Loucy (cell line): ENCODE measurements at regions not wholly inside any gene's neighbourhood (a gene's known extent, or its start where the extent isn't known, plus 50 kb on each side); places are given as distances from the start of the nearest gene placed in this dataset.

Experiments used
- H2AFZ ChIP-seq: fragments of 200-600 bp; sonication (generic); 2 replicates; pipeline ENCODE4 v1.6.0; 2016; ENCODE audit warnings: antibody characterized with exemption, mild to moderate bottlenecking, low read length, moderate library complexity
- H3F3A ChIP-seq: fragments of 200-600 bp; 2 replicates; pipeline ENCODE4 v1.6.0; 2016; ENCODE audit warnings: antibody characterized with exemption, low read depth, mild to moderate bottlenecking
- H3K27me3 ChIP-seq: fragments of 200-600 bp; sonication (generic); 2 replicates; pipeline ENCODE4 v1.6.1; 2014; ENCODE audit warnings: low read length, mild to moderate bottlenecking; ENCODE audit not compliant: insufficient read depth, poor library complexity, severe bottlenecking
- H3K36me3 ChIP-seq: fragments of 200-600 bp; sonication (generic); 2 replicates; pipeline ENCODE4 v1.6.1; 2016; ENCODE audit warnings: low read length; ENCODE audit not compliant: insufficient read depth
- H3K4me1 ChIP-seq: fragments of 200-600 bp; sonication (generic); 2 replicates; pipeline ENCODE4 v1.5.1; 2014; ENCODE audit warnings: low read length, mild to moderate bottlenecking; ENCODE audit not compliant: insufficient read depth, poor library complexity, severe bottlenecking
- H3K4me2 ChIP-seq: fragments of 200-600 bp; sonication (generic); 2 replicates; pipeline ENCODE4 v1.6.0; 2014; ENCODE audit warnings: antibody characterized with exemption, low read length, low read depth, mild to moderate bottlenecking; ENCODE audit not compliant: poor library complexity, severe bottlenecking
- H3K4me3 ChIP-seq: fragments of 200-600 bp; sonication (generic); 2 replicates; pipeline ENCODE4 v1.5.1; 2014; ENCODE audit warnings: low read length, mild to moderate bottlenecking, mixed read lengths; ENCODE audit not compliant: poor library complexity, severe bottlenecking
- H3K79me2 ChIP-seq: fragments of 200-600 bp; sonication (generic); 2 replicates; pipeline ENCODE4 v1.6.1; 2014; ENCODE audit warnings: low read length; ENCODE audit not compliant: insufficient read depth
- H3K9ac ChIP-seq: fragments of 200-600 bp; sonication (generic); 2 replicates; pipeline ENCODE4 v1.6.0; 2014; ENCODE audit warnings: mild to moderate bottlenecking, low read depth, low read length, moderate library complexity; ENCODE audit not compliant: poor library complexity, severe bottlenecking
- H3K9me2 ChIP-seq: fragments of 200-600 bp; sonication (generic); replicated peaks from 2 replicates; pipeline ENCODE4 v1.6.1; 2016; ENCODE audit warnings: low read depth, low read length, mixed read lengths
- H3K9me3 ChIP-seq: fragments of 200-600 bp; sonication (generic); 2 replicates; pipeline ENCODE4 v1.6.1; 2014; ENCODE audit warnings: mild to moderate bottlenecking, antibody characterized with exemption, low read length, low read depth; ENCODE audit not compliant: insufficient read depth
- H4K20me1 ChIP-seq: fragments of 200-600 bp; sonication (generic); 2 replicates; pipeline ENCODE4 v1.6.0; 2014; ENCODE audit warnings: antibody characterized with exemption, low read length, mild to moderate bottlenecking; ENCODE audit not compliant: insufficient read depth, poor library complexity, severe bottlenecking
- CTCF ChIP-seq: fragments of 200-600 bp; sonication (generic); conservative IDR thresholded peaks from 2 replicates; pipeline ENCODE4 v1.5.1; 2014; ENCODE audit warnings: mild to moderate bottlenecking, antibody characterized with exemption, low read length
- EZH2phosphoT487 ChIP-seq: fragments of 200-600 bp; IDR thresholded peaks from 2 replicates; pipeline ENCODE4 v1.6.1; 2018; ENCODE audit warnings: antibody characterized with exemption, mild to moderate bottlenecking, moderate library complexity, borderline replicate concordance

GRCh38 chr9:109604781-109605180, 106.7 kb upstream of the PTPN3 start:
- Histone ChIP-seq H3K9me3 (no peaks in the 10 kb centered on the region), H3K4me1 (no peaks in the 10 kb centered on the region), H4K20me1 (no peaks in the 10 kb centered on the region), H3K27me3 (no peaks in the 10 kb centered on the region), H3F3A (no peaks in the 10 kb centered on the region), H3K79me2 (no peaks in the 10 kb centered on the region), H3K9ac (no peak overlapping the region), H3K36me3 (no peaks in the 10 kb centered on the region), H2AFZ (no peak overlapping the region), H3K9me2 (no peaks in the 10 kb centered on the region), H3K4me3 (no peak overlapping the region), H3K4me2 (no peak overlapping the region)
- TF ChIP-seq EZH2phosphoT487 (no peak), CTCF (no peak)

DNA sequence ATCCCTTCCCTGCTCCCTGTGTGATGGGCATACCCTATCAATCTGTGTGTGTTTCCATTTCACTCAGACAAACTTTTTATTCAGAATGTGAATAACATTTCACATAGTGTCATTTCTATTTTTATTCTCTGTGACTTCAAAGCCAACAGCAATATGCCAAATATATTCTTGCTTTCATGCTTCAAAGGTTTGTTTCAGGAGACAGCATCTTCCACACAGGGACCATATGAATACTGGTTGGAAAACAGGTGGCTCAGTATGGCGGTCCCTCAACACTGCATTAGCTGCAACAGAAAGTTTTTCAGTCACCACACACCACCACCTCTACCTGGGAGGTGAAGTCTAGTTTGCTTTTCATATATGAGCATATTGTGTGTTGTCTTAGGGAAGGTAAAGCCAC, 111.0 kb upstream of the PTPN3 start:
- TF ChIP-seq EZH2phosphoT487, result no peak
- no peak for TF ChIP-seq CTCF
- H3K9me3 ChIP-seq, result no peaks in the 10 kb centered on the region
- no peaks in the 10 kb centered on the region for H3K9me2 ChIP-seq
- no peaks in the 10 kb centered on the region for H3F3A ChIP-seq
- no peaks in the 10 kb centered on the region for H4K20me1 ChIP-seq
- no peaks in the 10 kb centered on the region for H3K27me3 ChIP-seq
- H3K79me2 ChIP-seq, result no peaks in the 10 kb centered on the region
- no peaks in the 10 kb centered on the region for H3K4me1 ChIP-seq
- no peak overlapping the region for H3K4me3 ChIP-seq
- no peaks in the 10 kb centered on the region for H3K36me3 ChIP-seq
- H3K9ac ChIP-seq, result no peak overlapping the region
- H2AFZ ChIP-seq, result no peak overlapping the region
- H3K4me2 ChIP-seq, result no peak overlapping the region

DNA sequence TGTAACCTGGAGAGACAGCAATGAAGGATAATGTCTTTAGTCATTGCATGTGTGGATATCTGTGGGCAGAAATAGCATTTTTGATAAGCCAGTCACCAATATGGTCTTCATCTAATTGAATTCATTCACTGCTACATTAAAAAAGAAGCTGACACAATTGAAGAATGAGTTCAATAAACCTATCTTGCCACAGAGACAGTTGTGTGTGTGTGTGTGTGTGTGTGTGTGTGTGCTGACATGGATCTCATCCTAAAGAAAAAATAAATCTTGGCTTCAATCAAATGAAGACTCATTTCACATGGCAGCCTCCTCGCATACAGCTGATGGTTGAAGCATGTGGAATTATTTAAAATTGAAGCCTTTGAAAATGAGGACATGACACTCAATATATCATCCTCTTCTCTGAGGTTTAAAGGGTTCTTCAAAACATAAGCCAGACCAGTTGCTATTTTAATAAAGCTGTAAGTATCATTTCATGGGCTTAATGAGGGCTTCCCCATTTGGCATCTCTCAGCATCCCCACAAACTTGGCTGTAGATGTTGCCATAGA, 118.5 kb upstream of the PTPN3 start:
- Histone ChIP-seq H3K36me3 (no peaks in the 10 kb centered on the region), H3K9me3 (no peaks in the 10 kb centered on the region), H3K27me3 (no peaks in the 10 kb centered on the region), H3K9ac (no peak overlapping the region), H3F3A (no peaks in the 10 kb centered on the region), H2AFZ (no peak overlapping the region), H3K4me2 (no peak overlapping the region), H4K20me1 (no peaks in the 10 kb centered on the region), H3K9me2 (no peaks in the 10 kb centered on the region), H3K4me3 (no peak overlapping the region), H3K79me2 (no peaks in the 10 kb centered on the region), H3K4me1 (no peaks in the 10 kb centered on the region)
- no peak for TF ChIP-seq EZH2phosphoT487
- TF ChIP-seq CTCF, result no peak
